ENCODE measurements at regions not wholly inside any gene's neighbourhood (a gene's known extent, or its start where the extent isn't known, plus 50 kb on each side); places are given as distances from the start of the nearest gene placed in this dataset.

- no peak for TF ChIP-seq CTCF (conservative IDR thresholded peaks at IDR 0.05; ENCODE audit: low read length)
- TF ChIP-seq EZH2phosphoT487 (IDR thresholded peaks at IDR 0.05; ENCODE audit: borderline replicate concordance): no peak
Measured at GRCh38 chr9:3773362-3774060, 247.7 kb upstream of the RFX3 start.

Data from Loucy (cell line).